Neural crest cell (in vitro differentiated cells): ENCODE measurements at regions not wholly inside any gene's neighbourhood (a gene's known extent, or its start where the extent isn't known, plus 50 kb on each side); places are given as distances from the start of the nearest gene placed in this dataset.

ENCODE experiments used
- DNase-seq: peaks from one replicate; pipeline ENCODE4 v3.0.0; 2021; ENCODE audit warnings: low read depth, mixed read lengths, low spot score
- H3K27ac Mint-ChIP-seq: one replicate; pipeline ENCODE4 v1.8.0; 2021; ENCODE audit warnings: mild to moderate bottlenecking, mixed read lengths; ENCODE audit not compliant: unreplicated experiment
- H3K27me3 Mint-ChIP-seq: 2 replicates; pipeline ENCODE4 v1.8.0; 2021; ENCODE audit warnings: low read depth, mild to moderate bottlenecking, mixed read lengths
- H3K36me3 Mint-ChIP-seq: 2 replicates; pipeline ENCODE4 v1.8.0; 2021; ENCODE audit warnings: low read depth, mild to moderate bottlenecking, mixed read lengths
- H3K4me1 Mint-ChIP-seq: 2 replicates; pipeline ENCODE4 v1.8.0; 2021; ENCODE audit warnings: mixed read lengths
- H3K4me3 Mint-ChIP-seq: one replicate; pipeline ENCODE4 v1.8.0; 2021; ENCODE audit warnings: mild to moderate bottlenecking, mixed read lengths
- H3K9me3 Mint-ChIP-seq: 2 replicates; pipeline ENCODE4 v1.8.0; 2021; ENCODE audit warnings: mixed read lengths
- CTCF ChIP-seq: fragments of 200-600 bp; sonication (generic); conservative IDR thresholded peaks from 2 replicates; pipeline ENCODE4 v1.5.0; 2021; ENCODE audit warnings: antibody characterized with exemption, mild to moderate bottlenecking

- Mint-ChIP-seq H3K9me3 (peaks cover 3% of the 10 kb centered on the region), H3K36me3 (no peaks in the 10 kb centered on the region), H3K4me3 (no peak overlapping the region), H3K27me3 (no peaks in the 10 kb centered on the region), H3K4me1 (no peaks in the 10 kb centered on the region), H3K27ac (no peak overlapping the region)
- DNase-seq = no peak
- no peak for TF ChIP-seq CTCF
These were observed 1035.8 kb upstream of the FANCL start for GRCh38 chr2:59276917-59277316.

GRCh38 chr2:59276033-59276432 lies 1034.9 kb upstream of the FANCL start:
- Mint-ChIP-seq H3K4me3 (no peak overlapping the region), H3K4me1 (no peaks in the 10 kb centered on the region)
- DNase-seq = no peak

GRCh38 chr2:59266453-59266852 lies 1025.3 kb upstream of the FANCL start:
- H3K36me3 Mint-ChIP-seq = peaks cover 3% of the 10 kb centered on the region
- no peaks in the 10 kb centered on the region for H3K9me3 Mint-ChIP-seq
- H3K27ac Mint-ChIP-seq = no peak overlapping the region
- no peak for TF ChIP-seq CTCF
- DNase-seq = no peak
- H3K27me3 Mint-ChIP-seq = no peaks in the 10 kb centered on the region
- H3K4me1 Mint-ChIP-seq = peaks cover 7% of the 10 kb centered on the region
- H3K4me3 Mint-ChIP-seq = no peak overlapping the region

More at GRCh38 chr2:59276033-59276432, 1034.9 kb upstream of the FANCL start:
- peak; percentile 50 for TF ChIP-seq CTCF
- H3K27ac Mint-ChIP-seq = no peak overlapping the region
- H3K9me3 Mint-ChIP-seq = peaks cover 3% of the 10 kb centered on the region
- H3K36me3 Mint-ChIP-seq = no peaks in the 10 kb centered on the region
- H3K27me3 Mint-ChIP-seq = no peaks in the 10 kb centered on the region

- Mint-ChIP-seq H3K36me3 (peaks cover 3% of the 10 kb centered on the region), H3K27me3 (peaks cover 9% of the 10 kb centered on the region), H3K4me1 (peaks cover 12% of the 10 kb centered on the region), H3K9me3 (peaks cover 3% of the 10 kb centered on the region), H3K27ac (no peak overlapping the region), H3K4me3 (no peak overlapping the region)
- TF ChIP-seq CTCF = no peak
- DNase-seq = peak; percentile 9
These were observed 1018.8 kb upstream of the FANCL start for GRCh38 chr2:59259913-59260312.

GRCh38 chr2:59256290-59256689 lies 1015.2 kb upstream of the FANCL start:
- no peak overlapping the region for H3K4me3 Mint-ChIP-seq
- no peak overlapping the region for H3K27ac Mint-ChIP-seq
- H3K9me3 Mint-ChIP-seq = peaks cover 3% of the 10 kb centered on the region
- no peaks in the 10 kb centered on the region for H3K36me3 Mint-ChIP-seq
- DNase-seq = no peak
- peaks cover 27% of the 10 kb centered on the region for H3K27me3 Mint-ChIP-seq
- H3K4me1 Mint-ChIP-seq = peaks cover 12% of the 10 kb centered on the region
- TF ChIP-seq CTCF = no peak

- TF ChIP-seq CTCF = no peak
- DNase-seq = no peak
- Mint-ChIP-seq H3K4me1 (peaks cover 15% of the 10 kb centered on the region), H3K27ac (no peak overlapping the region), H3K4me3 (no peak overlapping the region), H3K27me3 (peaks cover 31% of the 10 kb centered on the region), H3K36me3 (no peaks in the 10 kb centered on the region), H3K9me3 (no peaks in the 10 kb centered on the region)
These were observed 1013.2 kb upstream of the FANCL start for GRCh38 chr2:59254279-59254678.
